Dedifferentiated amniotic fluid mesenchymal stem cell (primary cell): ENCODE measurements at regions not wholly inside any gene's neighbourhood (a gene's known extent, or its start where the extent isn't known, plus 50 kb on each side); places are given as distances from the start of the nearest gene placed in this dataset.
"Not testable (repeated sequence)": the region's sequence is repeated elsewhere in the genome, so short reads cannot be mapped to it uniquely, and the experiment has no call there.

Experiments
- DNase-seq: peaks from one replicate; pipeline ENCODE4 v3.0.0-alpha.2; 2016; ENCODE audit errors: extremely low spot score

- DNase-seq, result no peak
Measured at GRCh38 chr13:37475151-37475550, 123.4 kb downstream of the POSTN start.

GRCh38 chr13:37473035-37473434 is 125.5 kb downstream of the POSTN start:
- no peak for DNase-seq

- not testable (repeated sequence) for DNase-seq
Measured at GRCh38 chr13:37472266-37472665, 126.3 kb downstream of the POSTN start.

- DNase-seq, result no peak
Measured at GRCh38 chr13:37460166-37460565, 138.4 kb downstream of the POSTN start.

- no peak for DNase-seq
Measured at GRCh38 chr13:37457612-37458011, 141.0 kb downstream of the POSTN start.

GRCh38 chr13:37456506-37456905 is 142.1 kb downstream of the POSTN start:
- no peak for DNase-seq

GRCh38 chr13:37456041-37456440 is 142.5 kb downstream of the POSTN start:
- no peak for DNase-seq

GRCh38 chr13:37453246-37453645 is 145.3 kb downstream of the POSTN start:
- no peak for DNase-seq

GRCh38 chr13:37450276-37450675 is 148.3 kb downstream of the POSTN start:
- no peak for DNase-seq

GRCh38 chr13:37448153-37448552 is 150.4 kb downstream of the POSTN start:
- no peak for DNase-seq

- peak; percentile 85 for DNase-seq
Measured at GRCh38 chr13:37446503-37446902, 152.1 kb downstream of the POSTN start.

GRCh38 chr13:37443538-37443937 is 155.0 kb downstream of the POSTN start:
- DNase-seq, result peak; percentile 16

GRCh38 chr13:37442996-37443395 is 155.6 kb downstream of the POSTN start:
- no peak for DNase-seq

- DNase-seq, result no peak
Measured at GRCh38 chr13:37435881-37436280, 162.7 kb downstream of the POSTN start.

GRCh38 chr13:37433086-37433485 is 165.5 kb downstream of the POSTN start:
- no peak for DNase-seq

- DNase-seq, result peak; percentile 51
Measured at GRCh38 chr13:37429976-37430375, 168.6 kb downstream of the POSTN start.

- DNase-seq, result no peak
Measured at GRCh38 chr13:37427843-37428494, 170.6 kb downstream of the POSTN start.

GRCh38 chr13:37418490-37418889 is 180.1 kb downstream of the POSTN start:
- no peak for DNase-seq

- DNase-seq, result no peak
Measured at GRCh38 chr13:37417060-37417441, 181.5 kb downstream of the POSTN start.

- DNase-seq, result no peak
Measured at GRCh38 chr13:37416291-37417059, 182.1 kb downstream of the POSTN start.

GRCh38 chr13:37413161-37413560 is 185.4 kb downstream of the POSTN start:
- DNase-seq, result no peak

GRCh38 chr13:37412241-37412921 is 186.2 kb downstream of the POSTN start:
- DNase-seq, result no peak

- DNase-seq, result no peak
Measured at GRCh38 chr13:37410316-37410715, 188.3 kb downstream of the POSTN start.
